Stimulated activated CD4-positive, alpha-beta T cell treated with anti-CD3 and anti-CD28 coated beads, Interleukin-1b, Interleukin-23, amount 100 ng/mL, for 24 hours (primary cell): ENCODE measurements at regions not wholly inside any gene's neighbourhood (a gene's known extent, or its start where the extent isn't known, plus 50 kb on each side); places are given as distances from the start of the nearest gene placed in this dataset.
"Not testable (repeated sequence)": the region's sequence is repeated elsewhere in the genome, so short reads cannot be mapped to it uniquely, and the experiment has no call there.

Experiments
- DNase-seq, 4 experiments: peaks; one replicate each; pipeline ENCODE4 v3.0.0-alpha.2; 2020; ENCODE audit warnings: low read depth in 4 of 4, low spot score in 1 of 4

DNA sequence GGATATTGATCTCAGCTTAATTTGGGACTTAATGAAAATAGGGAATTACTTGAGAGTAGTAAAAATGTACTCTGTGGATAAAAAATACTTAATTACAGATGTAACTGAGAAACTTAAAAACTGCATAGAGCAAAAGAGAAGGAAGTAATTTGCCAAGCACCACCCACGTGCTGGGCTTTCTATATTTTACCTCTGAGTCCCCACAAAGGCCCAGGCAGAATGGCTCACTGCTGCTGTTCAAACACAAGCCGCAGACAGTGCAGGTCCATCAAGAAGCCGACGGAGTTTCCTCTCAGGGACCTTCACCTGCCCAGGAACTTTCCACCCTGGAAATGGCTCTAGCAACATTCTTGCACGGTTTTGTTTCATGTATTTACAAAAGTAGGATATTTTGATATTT is 77.2 kb upstream of the TRPM1 start:
- no peak for DNase-seq

DNA sequence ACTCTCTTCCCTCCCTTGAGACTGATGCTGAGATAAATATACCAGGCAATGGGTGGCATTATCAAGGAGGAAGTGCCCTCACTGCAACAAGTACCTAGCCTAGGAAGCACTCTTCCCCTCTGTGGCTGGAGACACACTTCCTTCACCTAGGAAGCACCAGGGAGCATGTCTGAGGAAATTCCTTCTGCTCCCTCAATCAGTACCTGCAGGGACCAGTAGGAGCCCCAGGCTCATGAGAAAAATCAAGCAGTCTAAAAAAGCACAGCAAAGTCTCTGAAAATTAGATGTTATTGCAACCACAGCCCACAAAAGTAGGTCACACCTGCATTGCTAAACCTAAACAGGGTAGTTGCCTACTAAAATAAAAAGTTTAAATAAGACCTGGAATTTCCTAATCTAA is 78.2 kb upstream of the TRPM1 start:
- no peak for DNase-seq

GRCh38 chr15:31193291-31193690 is 91.8 kb upstream of the TRPM1 start:
- no peak for DNase-seq

GRCh38 chr15:31195871-31196270 is 94.3 kb upstream of the TRPM1 start:
- no peak for DNase-seq

GRCh38 chr15:31197497-31198414 is 96.2 kb upstream of the TRPM1 start:
- peak in 1 of 4 experiments; percentile 37 for DNase-seq

DNA sequence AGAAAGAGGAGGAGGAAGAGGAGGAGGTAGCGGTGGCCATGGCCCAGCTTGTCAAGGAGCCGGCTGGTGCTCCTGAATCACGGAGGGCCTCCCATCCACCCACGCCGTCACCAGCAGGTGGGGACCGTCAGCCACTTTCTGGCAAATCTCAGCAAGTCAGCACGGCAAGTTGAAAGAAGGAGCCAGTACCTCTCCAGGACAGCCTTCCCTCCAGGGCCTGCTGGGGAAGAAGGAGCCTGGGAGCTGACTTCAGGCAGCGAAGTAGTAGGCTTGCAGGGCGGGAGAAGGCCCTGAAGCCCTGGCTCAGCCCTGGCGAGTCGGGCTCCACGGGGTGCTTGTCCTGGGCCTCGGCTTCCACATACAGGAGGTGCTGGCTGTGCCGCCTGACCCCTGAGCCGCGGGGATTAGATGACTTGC is 99.2 kb upstream of the TRPM1 start:
- DNase-seq, result peak in 1 of 4 experiments; percentile 48

GRCh38 chr15:31202953-31203352 is 101.4 kb upstream of the TRPM1 start:
- no peak for DNase-seq

- no peak for DNase-seq
Observed at GRCh38 chr15:31203999-31204398, 102.5 kb upstream of the TRPM1 start.

DNA sequence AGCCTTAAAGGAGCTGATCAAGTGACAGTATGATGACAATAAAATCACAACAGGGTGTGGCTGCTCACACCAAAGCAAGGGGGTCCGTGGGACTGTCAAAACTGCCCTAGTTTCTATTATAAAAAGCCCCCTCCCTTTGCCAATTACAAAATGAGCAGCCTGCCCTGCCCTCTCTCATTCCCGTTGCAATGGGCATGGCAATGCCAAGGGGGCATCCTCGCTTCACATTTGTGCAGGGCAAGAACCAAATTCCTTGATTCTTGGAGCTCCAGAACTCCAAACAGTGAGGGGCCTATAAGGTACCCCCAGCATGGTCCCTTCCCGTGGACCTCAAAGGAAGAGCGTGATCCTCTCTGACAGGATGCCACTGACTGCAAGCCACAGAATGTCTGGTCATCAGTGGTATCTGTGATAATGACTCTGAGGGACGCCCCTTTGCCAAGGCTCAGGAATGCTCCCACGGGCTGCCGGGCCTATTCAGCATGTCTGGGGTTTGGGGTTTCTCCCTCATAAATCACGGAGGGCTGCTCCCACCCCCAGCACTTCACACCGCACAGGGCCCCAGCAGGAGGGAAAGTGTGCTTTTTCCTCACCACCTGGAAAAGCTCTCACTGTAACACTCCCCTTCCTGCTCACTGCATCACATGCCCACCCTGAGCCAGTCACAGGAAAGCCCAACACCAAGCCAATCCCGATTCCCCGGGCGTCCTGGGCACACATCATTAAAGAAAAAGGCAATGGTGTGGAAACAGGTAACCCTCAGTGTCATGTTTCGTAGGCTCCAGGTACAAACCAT is 105.1 kb upstream of the TRPM1 start:
- DNase-seq, result no peak

GRCh38 chr15:31207246-31207645 is 105.7 kb upstream of the TRPM1 start:
- DNase-seq, result no peak

DNA sequence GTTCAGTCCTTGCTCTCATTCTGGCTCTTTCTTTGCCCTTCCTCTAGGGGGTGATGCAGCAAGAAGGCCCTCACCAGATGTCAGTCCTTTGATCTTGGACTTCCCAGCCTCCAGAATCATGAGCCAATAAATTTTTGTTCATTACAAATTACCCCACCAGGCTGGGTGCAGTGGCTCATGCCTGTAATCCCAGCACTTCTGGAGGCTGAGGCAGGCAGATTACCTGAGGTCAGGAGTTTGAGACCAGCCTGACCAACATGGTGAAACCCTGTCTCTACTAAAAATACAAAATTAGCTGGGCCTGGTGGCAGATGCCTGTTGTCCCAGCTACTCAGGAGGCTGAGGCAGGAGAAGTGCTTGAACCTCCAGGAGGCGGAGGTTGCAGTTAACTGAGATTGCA is 106.3 kb upstream of the TRPM1 start:
- DNase-seq, result not testable (repeated sequence)

GRCh38 chr15:31208817-31209216 is 107.3 kb upstream of the TRPM1 start:
- DNase-seq, result no peak

DNA sequence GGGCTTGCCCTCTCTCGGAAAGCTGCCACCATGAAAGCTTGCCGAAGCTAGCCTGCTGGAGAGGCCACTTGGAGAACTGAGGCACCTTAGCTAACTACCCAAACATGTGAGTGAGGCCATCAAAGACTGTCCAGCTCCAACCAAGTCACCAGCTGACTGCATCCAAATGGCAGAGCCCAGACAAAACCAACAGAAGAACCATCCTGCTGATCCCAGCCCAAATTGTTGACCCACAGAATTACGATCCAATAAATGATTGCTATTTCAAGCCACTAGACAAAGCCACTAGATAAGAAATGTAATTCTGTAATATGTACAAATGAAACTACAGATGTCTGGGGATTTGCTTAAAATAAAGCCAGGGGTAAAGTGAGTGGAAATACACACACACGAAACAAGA is 109.8 kb upstream of the TRPM1 start:
- DNase-seq, result no peak

GRCh38 chr15:31212326-31213080 is 111.0 kb upstream of the TRPM1 start:
- DNase-seq, result no peak

DNA sequence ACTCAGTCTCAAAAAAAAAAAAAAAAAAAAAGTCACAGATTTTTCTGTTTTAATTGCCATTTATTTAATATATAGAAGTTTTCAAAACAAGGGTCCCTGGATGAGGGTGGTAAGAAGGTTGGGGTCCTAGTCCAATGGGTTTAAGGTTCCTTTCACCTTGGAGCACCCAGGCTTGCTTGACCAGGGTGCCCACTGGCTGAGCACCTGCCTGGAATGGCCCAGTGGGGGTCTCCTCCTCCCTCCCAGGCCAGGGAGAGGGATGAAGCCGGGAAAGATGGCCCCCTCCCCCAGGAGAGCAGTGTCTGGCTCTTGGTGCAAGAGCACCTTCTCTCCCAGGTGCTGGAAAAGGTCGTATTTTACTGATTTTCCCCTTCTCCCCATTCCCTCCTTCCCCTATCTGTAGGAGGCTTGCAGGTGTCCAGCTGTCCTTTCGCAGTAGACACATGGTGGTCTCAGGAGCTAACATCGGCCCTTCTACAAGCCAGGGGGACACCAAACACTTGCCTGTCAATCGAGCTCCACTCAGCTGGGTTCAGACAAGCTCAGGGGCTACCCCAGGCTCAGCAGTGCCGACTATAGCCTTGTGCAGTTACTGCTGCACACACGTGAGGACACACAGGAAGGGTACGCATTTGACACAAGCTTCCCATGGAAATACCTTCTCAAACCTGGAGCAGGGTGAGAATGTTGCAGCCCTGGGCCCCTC is 112.3 kb upstream of the KLF13 start:
- DNase-seq, result no peak

DNA sequence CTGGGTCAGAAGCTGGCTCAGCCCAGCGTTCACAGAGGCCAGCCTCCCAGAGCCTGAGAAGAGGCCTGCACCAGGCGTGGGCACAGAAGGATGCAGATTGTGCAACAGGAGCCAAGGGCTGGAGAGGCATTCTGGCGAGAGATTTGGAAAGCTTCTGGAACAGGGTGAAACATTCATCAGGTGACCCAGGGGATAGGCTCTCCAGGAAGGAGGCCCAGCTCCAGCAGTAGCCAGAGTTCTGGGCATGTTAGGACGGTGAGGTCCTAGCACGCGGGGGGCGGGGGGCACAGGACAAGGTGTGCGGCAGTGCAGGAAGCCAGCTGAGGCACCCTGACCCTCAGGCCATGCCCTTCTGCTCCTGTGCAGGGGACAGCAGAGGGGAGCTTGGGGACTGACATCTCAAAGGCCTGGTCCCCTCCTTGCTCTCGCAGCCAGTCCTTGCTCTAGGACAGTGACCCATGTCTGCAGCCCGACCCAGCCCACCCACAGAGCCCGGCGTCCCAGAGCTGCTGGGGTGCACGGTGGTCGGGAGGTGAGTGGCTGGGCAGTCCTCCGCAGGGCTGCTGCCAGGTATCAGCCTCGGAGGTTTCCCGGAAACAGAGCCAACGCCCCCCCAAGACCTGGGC is 111.7 kb upstream of the KLF13 start:
- no peak for DNase-seq

DNA sequence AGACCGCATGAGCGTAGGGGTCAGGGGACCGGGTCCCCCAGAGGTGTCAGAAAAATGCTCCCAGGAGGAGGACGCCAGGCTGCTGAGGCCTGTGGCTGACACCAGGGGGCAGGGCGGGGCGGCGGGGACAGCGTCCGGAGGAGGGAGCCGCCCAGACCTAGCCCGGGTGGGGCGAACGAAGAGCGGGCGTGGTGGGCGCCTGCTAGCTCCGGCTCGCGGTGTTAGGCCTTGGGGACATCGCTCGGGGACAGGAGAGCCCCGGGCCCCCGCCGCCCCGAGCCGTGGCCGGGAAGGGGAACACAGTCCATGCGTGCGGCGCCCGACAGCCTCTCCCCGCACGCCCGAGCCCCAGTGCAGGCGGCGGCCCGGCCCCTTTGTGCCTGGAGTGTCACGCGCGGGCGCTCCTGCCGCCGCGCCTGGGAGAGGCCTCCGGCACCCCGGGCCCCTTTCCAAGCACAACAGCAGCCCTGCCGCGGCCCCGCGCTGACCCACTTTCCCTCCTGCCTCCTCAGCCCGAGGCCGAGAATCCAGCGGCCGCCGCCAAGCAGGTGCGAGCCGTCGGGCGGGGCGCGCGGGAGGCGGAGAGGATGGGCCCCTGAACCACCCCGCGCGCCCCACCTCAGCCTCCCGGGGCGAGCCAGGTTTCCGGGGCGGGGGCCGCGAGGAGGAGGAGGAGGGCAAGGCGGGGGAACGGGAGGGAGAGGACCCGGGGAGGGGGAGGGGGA is 111.0 kb upstream of the KLF13 start:
- peak; percentile 63 to 82 (median 75) for DNase-seq

- peak in 1 of 4 experiments; percentile 39 for DNase-seq
Observed at GRCh38 chr15:31216215-31216911, 110.3 kb upstream of the KLF13 start.

GRCh38 chr15:31217067-31217466 is 109.6 kb upstream of the KLF13 start:
- no peak for DNase-seq
